C4-2B (cell line): ENCODE measurements at regions not wholly inside any gene's neighbourhood (a gene's known extent, or its start where the extent isn't known, plus 50 kb on each side); places are given as distances from the start of the nearest gene placed in this dataset.

Experiments used
- H3K27ac ChIP-seq: fragments of 450-650 bp; 2 replicates; pipeline ENCODE4 v1.5.1; 2017
- ZFX ChIP-seq: fragments of 450-650 bp; IDR thresholded peaks from 2 replicates; pipeline ENCODE4 v1.6.1; 2017
- TF ChIP-seq, protein P1 (sequence below): fragments of 450-650 bp; conservative IDR thresholded peaks from 2 replicates; pipeline ENCODE4 v1.5.1; 2017; ENCODE audit warnings: mild to moderate bottlenecking

DNA sequence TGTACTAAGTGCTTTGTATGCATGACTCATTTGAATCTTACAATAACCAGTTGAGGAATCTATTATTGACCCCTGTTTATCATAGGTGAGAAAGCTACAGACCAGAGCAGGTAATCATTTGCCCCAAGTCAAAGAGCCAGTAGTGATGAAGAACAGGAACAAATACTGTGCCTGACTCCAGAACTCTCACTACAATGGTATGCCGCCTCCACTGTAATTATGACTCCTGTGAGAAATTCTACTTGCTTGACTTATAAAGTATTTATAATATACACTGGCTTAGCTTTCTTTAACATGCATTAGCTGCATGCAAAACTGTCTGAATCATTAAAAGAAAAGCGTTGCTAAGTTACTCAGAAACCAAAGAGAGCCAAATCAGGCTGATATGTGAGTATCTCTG, 92.6 kb downstream of the ZNF281 start:
- no peak for TF ChIP-seq ZFX
- TF ChIP-seq, protein P1, sequence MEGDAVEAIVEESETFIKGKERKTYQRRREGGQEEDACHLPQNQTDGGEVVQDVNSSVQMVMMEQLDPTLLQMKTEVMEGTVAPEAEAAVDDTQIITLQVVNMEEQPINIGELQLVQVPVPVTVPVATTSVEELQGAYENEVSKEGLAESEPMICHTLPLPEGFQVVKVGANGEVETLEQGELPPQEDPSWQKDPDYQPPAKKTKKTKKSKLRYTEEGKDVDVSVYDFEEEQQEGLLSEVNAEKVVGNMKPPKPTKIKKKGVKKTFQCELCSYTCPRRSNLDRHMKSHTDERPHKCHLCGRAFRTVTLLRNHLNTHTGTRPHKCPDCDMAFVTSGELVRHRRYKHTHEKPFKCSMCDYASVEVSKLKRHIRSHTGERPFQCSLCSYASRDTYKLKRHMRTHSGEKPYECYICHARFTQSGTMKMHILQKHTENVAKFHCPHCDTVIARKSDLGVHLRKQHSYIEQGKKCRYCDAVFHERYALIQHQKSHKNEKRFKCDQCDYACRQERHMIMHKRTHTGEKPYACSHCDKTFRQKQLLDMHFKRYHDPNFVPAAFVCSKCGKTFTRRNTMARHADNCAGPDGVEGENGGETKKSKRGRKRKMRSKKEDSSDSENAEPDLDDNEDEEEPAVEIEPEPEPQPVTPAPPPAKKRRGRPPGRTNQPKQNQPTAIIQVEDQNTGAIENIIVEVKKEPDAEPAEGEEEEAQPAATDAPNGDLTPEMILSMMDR, result no peak
- H3K27ac ChIP-seq, result no peak overlapping the region

DNA sequence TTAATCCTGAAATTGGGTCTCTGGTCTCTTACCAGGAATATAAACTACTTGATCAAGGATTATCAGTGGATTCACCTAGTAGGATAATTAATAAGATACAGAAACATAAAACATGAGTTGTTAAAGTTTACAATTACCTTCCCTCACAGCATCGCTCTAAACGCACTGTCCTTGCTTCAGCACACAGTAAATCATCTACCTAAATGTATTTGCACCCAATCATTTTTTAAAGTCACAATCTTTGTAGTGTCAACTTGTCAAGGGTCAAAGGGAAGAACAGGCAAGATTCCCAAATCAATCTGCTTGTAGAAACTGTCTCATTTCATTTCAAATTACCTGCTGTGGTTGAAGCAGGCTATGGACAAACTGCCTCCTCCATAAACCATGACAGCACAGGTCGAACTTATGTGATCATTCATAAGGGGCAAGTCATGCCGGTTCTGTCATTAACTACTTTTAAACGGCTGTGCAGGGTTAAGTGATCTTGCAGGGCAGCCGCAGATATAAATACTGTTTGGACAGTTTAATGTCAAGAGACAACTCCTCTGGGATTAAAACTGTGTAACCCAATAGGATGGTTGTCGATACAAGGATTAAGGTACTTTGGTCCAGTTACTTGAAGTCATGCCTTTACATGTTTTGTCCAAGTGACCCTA, 93.6 kb downstream of the ZNF281 start:
- no peak overlapping the region for H3K27ac ChIP-seq

DNA sequence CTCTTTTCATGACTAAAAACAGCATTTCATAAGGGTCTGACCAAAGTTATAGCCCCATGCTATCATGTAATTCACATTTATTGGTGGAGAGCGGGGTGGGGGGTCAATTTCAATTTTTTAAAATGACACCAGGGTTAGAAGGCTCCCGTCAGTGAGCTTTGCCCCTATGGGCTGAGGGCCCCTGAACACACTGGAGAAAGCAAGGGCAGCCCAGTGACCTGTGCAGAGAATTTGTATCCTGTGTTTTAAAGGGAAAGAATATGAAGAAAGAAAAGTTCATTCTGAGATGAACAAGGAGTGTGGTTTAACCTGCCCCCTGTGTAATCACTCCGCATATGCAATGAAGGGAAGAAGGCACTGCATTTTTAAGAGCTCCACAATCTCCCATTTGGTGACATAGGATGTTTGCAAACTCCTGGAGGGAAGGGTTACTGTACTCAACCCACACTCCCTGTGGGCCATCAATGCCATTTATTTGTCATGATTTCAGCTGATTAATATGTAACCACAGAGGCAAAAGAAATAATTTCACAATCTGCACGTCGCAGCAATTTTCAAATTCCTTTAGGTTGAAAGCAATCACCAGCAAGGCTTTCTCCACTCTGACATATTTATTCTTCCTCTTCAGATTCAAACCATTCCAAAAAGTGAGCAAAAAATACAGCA, 95.6 kb downstream of the ZNF281 start:
- TF ChIP-seq, protein P1, result no peak
- TF ChIP-seq ZFX, result no peak
- H3K27ac ChIP-seq, result no peak overlapping the region

More for the DNA sequence above, 93.6 kb downstream of the ZNF281 start:
- no peak for TF ChIP-seq ZFX
- TF ChIP-seq, protein P1, result no peak

DNA sequence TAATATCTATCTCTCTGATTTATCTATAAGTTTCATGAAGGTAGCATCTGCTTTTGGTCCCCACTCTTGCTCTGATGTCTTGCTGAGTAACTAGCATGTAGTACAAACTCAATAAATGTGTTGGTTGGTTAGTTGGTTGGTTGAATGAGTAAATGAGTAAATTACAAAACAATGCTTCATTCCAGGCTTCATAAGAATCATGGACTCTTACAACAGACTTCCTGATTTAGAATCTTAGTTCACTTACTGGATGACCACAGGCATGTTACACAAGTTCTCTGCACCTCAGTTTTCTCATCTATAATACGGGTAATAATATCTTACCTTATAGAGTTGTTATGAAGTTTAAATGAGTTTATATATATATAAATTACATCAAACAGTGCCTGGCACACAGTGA, 98.6 kb downstream of the ZNF281 start:
- no peak overlapping the region for H3K27ac ChIP-seq
- TF ChIP-seq ZFX, result no peak
- TF ChIP-seq, protein P1, result no peak

DNA sequence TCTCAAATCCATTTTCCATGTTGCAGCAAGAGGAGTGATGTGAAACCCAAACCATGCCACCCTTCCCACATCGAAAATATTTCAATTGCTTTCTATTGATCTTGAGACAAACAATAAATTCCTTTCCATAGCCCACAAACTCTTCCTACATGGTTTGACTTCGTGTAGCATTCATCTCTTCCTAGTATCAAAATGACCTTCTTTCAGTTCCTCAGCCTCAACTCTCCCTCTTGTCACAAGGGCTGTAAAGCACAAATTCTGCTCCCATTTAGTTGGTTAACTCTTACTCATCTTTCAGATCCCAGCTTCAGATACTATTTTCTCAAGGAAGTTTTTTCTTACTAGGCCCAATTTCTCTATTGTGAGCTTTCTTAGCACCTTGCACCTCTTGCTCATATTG, 99.0 kb downstream of the ZNF281 start:
- TF ChIP-seq, protein P1, result no peak
- no peak for TF ChIP-seq ZFX

DNA sequence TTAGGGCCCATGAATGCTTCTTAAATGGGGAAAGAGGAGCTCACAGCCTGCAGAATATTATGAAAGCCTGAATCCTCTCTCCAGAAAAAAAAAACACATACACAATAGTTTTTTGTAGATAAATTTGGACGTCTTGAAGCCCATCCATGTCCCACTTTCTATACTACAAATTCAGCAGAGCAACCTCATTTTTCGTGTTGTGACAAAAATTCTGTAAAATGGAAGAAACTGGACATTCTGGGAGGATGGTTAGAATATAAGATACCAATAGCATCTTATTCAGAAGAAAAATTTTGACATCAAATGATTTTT, 102.1 kb downstream of the ZNF281 start:
- TF ChIP-seq, protein P1, result no peak; the same call in none of the 2 replicates
- no peak for TF ChIP-seq ZFX
- H3K27ac ChIP-seq, result no peak overlapping the region

More for the DNA sequence above, 99.0 kb downstream of the ZNF281 start:
- no peak overlapping the region for H3K27ac ChIP-seq

DNA sequence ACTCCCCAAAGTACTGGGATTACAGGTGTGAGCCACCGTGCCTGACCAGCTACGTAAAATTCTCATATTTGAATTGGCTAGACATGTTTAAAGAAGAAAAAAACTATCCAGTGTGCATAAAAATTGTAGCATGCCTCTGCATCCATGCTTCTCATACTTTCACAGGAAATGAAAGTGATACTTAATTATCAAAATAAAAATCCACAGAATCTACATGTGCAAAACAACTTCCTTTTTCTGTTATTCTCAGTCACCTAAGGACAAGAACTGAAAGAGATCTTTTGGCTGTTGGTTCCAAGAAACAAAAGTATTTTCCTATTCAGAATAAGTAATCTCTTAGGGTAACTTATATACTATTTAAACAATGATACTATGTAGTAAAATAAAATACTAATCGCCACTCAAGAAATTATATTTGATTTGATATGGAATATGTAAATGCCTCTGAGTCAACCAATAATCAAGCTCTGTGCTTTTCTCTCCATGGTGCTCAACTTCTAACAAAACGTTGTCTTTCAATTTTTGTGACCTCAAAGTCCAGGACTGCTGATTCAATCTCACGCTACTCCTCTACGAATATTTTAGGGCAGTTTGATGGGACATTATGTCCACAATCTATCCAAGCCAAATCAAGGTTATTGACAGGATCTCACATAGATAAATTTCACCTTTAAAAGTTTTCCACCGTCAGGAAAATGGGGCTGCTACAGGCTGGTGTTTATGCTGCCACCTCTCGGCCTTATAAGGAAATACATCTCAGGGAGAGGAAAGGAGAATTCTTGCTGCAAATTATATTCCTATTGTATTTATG, 102.7 kb downstream of the ZNF281 start:
- TF ChIP-seq, protein P1, result peak; percentile 96
- no peak for TF ChIP-seq ZFX
- no peak overlapping the region for H3K27ac ChIP-seq
